ENCODE measurements at regions not wholly inside any gene's neighbourhood (a gene's known extent, or its start where the extent isn't known, plus 50 kb on each side); places are given as distances from the start of the nearest gene placed in this dataset.

GRCh38 chr16:63301349-63301748, 1265.1 kb upstream of the CDH8 start:
- intact Hi-C loops (cut with micrococcal nuclease) = no loop called here
- H3K27me3 Mint-ChIP-seq (ENCODE audit: low read depth) = no peaks in the 10 kb centered on the region
- DNase-seq = no peak
- H3K9me3 Mint-ChIP-seq = peaks cover 17% of the 10 kb centered on the region
- H3K36me3 Mint-ChIP-seq (ENCODE audit: low read depth) = no peaks in the 10 kb centered on the region
- no peaks in the 10 kb centered on the region for H3K4me1 Mint-ChIP-seq (ENCODE audit: low read depth)
- CTCF ChIA-PET = no interaction called here
- H3K27ac Mint-ChIP-seq = no peak overlapping the region
- H3K4me3 Mint-ChIP-seq = no peak overlapping the region

- no peak overlapping the region for H3K4me3 Mint-ChIP-seq
- H3K27me3 Mint-ChIP-seq (ENCODE audit: low read depth) = no peaks in the 10 kb centered on the region
- H3K4me1 Mint-ChIP-seq (ENCODE audit: low read depth) = no peaks in the 10 kb centered on the region
- CTCF ChIA-PET = no interaction called here
- H3K9me3 Mint-ChIP-seq = peaks cover 14% of the 10 kb centered on the region
- H3K27ac Mint-ChIP-seq = no peak overlapping the region
- intact Hi-C loops (cut with micrococcal nuclease) = no loop called here
- H3K36me3 Mint-ChIP-seq (ENCODE audit: low read depth) = no peaks in the 10 kb centered on the region
- DNase-seq = no peak
These were observed 1262.8 kb upstream of the CDH8 start for GRCh38 chr16:63298993-63299392.

DNA sequence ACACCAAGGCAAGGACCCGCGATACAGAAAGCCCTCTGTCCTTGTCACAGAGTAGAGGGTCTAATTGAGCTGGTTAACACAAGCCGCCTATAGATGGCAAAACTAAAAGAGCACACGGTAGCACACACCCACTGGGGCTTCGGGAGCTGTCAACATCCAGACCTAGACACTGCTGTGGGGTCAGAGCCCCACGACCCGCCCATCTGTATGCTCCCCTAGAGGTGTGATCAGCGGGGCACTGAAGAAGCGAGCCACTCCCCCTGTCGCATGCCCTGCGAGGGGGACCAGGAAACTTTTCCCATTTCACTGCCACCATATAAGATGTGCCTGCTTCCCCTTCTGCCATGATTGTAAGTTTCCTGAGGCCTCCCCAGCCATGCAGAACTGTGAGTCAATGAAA, 1255.8 kb upstream of the CDH8 start:
- H3K4me3 Mint-ChIP-seq = no peak overlapping the region
- DNase-seq = no peak
- no peaks in the 10 kb centered on the region for H3K36me3 Mint-ChIP-seq (ENCODE audit: low read depth)
- intact Hi-C loops (cut with micrococcal nuclease) = no loop called here
- H3K27ac Mint-ChIP-seq = no peak overlapping the region
- no peaks in the 10 kb centered on the region for H3K4me1 Mint-ChIP-seq (ENCODE audit: low read depth)
- H3K27me3 Mint-ChIP-seq (ENCODE audit: low read depth) = no peaks in the 10 kb centered on the region
- CTCF ChIA-PET = no interaction called here
- peaks cover 4% of the 10 kb centered on the region for H3K9me3 Mint-ChIP-seq

DNA sequence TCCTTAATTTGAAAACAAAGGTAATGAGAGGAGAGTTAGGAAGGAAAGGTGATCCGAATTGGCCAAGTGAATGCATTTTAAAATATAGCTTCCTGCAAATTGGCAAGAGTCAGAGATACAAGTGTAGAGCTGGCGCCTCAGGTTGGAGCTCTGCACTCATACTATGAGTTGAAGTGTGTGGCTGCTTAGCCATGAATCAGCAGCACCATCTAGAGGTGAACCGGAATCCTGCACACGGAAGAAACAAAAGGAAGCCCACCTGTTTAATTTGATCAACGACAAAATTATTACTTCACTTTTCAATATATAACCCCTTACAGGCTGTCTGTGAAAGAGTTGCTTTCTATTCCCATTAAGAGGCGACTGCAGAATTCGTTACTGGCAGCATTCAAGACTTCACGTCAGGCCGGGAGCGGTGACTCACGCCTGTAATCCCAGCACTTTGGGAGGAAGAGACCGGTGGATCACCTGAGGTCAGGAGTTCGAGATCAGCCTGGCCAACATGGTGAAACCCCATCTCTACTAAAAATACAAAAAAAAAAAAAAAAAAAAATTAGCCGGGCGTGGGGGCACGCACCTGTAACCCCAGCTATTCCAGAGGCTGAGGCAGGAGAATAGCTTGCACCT, 1253.7 kb upstream of the CDH8 start:
- intact Hi-C loops (cut with micrococcal nuclease) = no loop called here
- Mint-ChIP-seq H3K9me3 (peaks cover 5% of the 10 kb centered on the region), H3K4me1 (ENCODE audit: low read depth) (no peaks in the 10 kb centered on the region), H3K36me3 (ENCODE audit: low read depth) (no peaks in the 10 kb centered on the region), H3K27ac (no peak overlapping the region), H3K27me3 (ENCODE audit: low read depth) (no peaks in the 10 kb centered on the region), H3K4me3 (no peak overlapping the region)
- peak; percentile 19 for DNase-seq
- CTCF ChIA-PET = interaction anchor here (0.6 kb wide), 1 partner anchor 859 kb away, joined by 4 read pairs; no protein-coding TSS in a partner anchor

DNA sequence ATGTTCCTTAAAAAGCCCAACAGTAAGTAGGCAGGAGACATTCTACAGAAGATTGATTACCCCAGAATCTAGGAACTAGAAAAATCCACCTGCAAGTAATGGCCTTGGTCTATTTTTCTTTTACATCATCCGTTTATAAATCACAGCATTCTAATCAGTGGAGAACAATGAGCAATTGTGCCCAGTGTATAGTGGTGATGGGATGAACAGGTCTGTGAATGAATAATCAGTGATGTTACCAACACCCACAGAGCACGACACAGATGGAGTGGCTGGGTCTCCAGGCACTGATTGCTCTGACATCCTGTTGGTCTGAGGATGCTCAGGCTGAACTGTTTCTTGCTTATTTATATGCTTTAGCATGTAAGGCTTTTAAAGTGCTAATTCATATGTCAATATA, 1251.2 kb upstream of the CDH8 start:
- no peaks in the 10 kb centered on the region for H3K4me1 Mint-ChIP-seq (ENCODE audit: low read depth)
- intact Hi-C loops (cut with micrococcal nuclease) = no loop called here
- peaks cover 1% of the 10 kb centered on the region for H3K9me3 Mint-ChIP-seq
- H3K27me3 Mint-ChIP-seq (ENCODE audit: low read depth) = no peaks in the 10 kb centered on the region
- no peak overlapping the region for H3K4me3 Mint-ChIP-seq
- no peaks in the 10 kb centered on the region for H3K36me3 Mint-ChIP-seq (ENCODE audit: low read depth)
- H3K27ac Mint-ChIP-seq = no peak overlapping the region
- CTCF ChIA-PET = no interaction called here
- no peak for DNase-seq

- CTCF ChIA-PET = no interaction called here
- intact Hi-C loops (cut with micrococcal nuclease) = no loop called here
- no peaks in the 10 kb centered on the region for H3K27me3 Mint-ChIP-seq (ENCODE audit: low read depth)
- H3K27ac Mint-ChIP-seq = no peak overlapping the region
- H3K4me1 Mint-ChIP-seq (ENCODE audit: low read depth) = no peaks in the 10 kb centered on the region
- peaks cover 9% of the 10 kb centered on the region for H3K9me3 Mint-ChIP-seq
- no peak overlapping the region for H3K4me3 Mint-ChIP-seq
- H3K36me3 Mint-ChIP-seq (ENCODE audit: low read depth) = no peaks in the 10 kb centered on the region
- no peak for DNase-seq
These were observed 1247.5 kb upstream of the CDH8 start for GRCh38 chr16:63283721-63284120.

DNA sequence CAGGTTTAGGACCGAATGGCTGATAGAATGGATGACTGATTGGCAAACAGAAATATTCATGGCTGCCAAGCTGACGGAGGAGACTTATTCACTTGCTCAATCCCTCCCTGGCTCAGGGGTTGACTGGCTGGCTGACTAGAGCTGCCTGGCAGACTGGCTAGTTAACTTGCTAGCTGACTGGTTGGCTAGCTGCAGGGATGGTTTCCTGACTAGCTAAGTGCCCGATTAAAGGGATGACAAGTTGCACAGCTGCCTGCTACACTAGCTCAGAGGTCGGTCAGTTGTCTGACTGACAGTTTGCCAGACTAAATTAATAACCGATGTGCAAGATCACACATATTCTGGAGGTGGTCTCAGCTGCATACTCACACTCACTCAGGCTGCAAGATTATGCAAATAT, 1208.4 kb upstream of the CDH8 start:
- Mint-ChIP-seq H3K27ac (no peak overlapping the region), H3K4me1 (ENCODE audit: low read depth) (no peaks in the 10 kb centered on the region)

GRCh38 chr16:63241497-63242028, 1205.3 kb upstream of the CDH8 start:
- H3K9me3 Mint-ChIP-seq = peaks cover 9% of the 10 kb centered on the region

More for the DNA sequence above, 1208.4 kb upstream of the CDH8 start:
- DNase-seq = no peak
- no peak overlapping the region for H3K4me3 Mint-ChIP-seq
- H3K27me3 Mint-ChIP-seq (ENCODE audit: low read depth) = no peaks in the 10 kb centered on the region
- intact Hi-C loops (cut with micrococcal nuclease) = no loop called here
- peaks cover 12% of the 10 kb centered on the region for H3K9me3 Mint-ChIP-seq
- no peaks in the 10 kb centered on the region for H3K36me3 Mint-ChIP-seq (ENCODE audit: low read depth)
- CTCF ChIA-PET = no interaction called here

GRCh38 chr16:63239065-63239570, 1202.9 kb upstream of the CDH8 start:
- no peak overlapping the region for H3K4me3 Mint-ChIP-seq
- no peaks in the 10 kb centered on the region for H3K36me3 Mint-ChIP-seq (ENCODE audit: low read depth)
- H3K27ac Mint-ChIP-seq = no peak overlapping the region
- H3K4me1 Mint-ChIP-seq (ENCODE audit: low read depth) = no peaks in the 10 kb centered on the region
- no peaks in the 10 kb centered on the region for H3K27me3 Mint-ChIP-seq (ENCODE audit: low read depth)
- CTCF ChIA-PET = no interaction called here
- DNase-seq = no peak
- intact Hi-C loops (cut with micrococcal nuclease) = no loop called here
- H3K9me3 Mint-ChIP-seq = peaks cover 12% of the 10 kb centered on the region

More at GRCh38 chr16:63241497-63242028, 1205.3 kb upstream of the CDH8 start:
- CTCF ChIA-PET = no interaction called here
- intact Hi-C loops (cut with micrococcal nuclease) = no loop called here
- no peaks in the 10 kb centered on the region for H3K4me1 Mint-ChIP-seq (ENCODE audit: low read depth)
- no peak overlapping the region for H3K4me3 Mint-ChIP-seq
- no peak for DNase-seq
- no peaks in the 10 kb centered on the region for H3K36me3 Mint-ChIP-seq (ENCODE audit: low read depth)
- no peak overlapping the region for H3K27ac Mint-ChIP-seq
- no peaks in the 10 kb centered on the region for H3K27me3 Mint-ChIP-seq (ENCODE audit: low read depth)

GRCh38 chr16:63230421-63231040, 1194.3 kb upstream of the CDH8 start:
- Mint-ChIP-seq H3K27ac (no peak overlapping the region), H3K4me3 (no peak overlapping the region), H3K27me3 (ENCODE audit: low read depth) (no peaks in the 10 kb centered on the region), H3K36me3 (ENCODE audit: low read depth) (no peaks in the 10 kb centered on the region), H3K4me1 (ENCODE audit: low read depth) (no peaks in the 10 kb centered on the region), H3K9me3 (peaks cover 18% of the 10 kb centered on the region)
- no peak for DNase-seq
- intact Hi-C loops (cut with micrococcal nuclease) = no loop called here
- CTCF ChIA-PET = no interaction called here

DNA sequence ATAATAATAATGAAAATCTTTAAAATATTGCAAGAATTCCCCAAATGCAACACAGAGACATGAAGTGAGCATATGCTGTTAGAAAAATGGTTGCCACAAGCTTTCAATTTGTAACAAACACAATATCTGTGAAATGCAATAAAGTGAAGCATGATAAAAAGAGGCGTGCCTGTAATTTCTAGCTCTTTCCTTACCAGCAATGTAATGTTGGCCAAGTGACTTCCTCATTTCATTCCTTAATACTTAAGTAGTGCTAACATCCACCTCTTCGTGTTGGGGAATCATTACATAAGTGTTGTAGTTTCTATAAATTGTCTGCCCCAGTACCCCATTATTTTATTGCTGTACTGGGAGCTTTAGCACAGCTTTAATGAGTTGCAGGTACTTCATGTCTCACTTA, 1192.0 kb upstream of the CDH8 start:
- H3K27ac Mint-ChIP-seq = no peak overlapping the region
- no peaks in the 10 kb centered on the region for H3K4me1 Mint-ChIP-seq (ENCODE audit: low read depth)
- no peaks in the 10 kb centered on the region for H3K36me3 Mint-ChIP-seq (ENCODE audit: low read depth)
- H3K27me3 Mint-ChIP-seq (ENCODE audit: low read depth) = no peaks in the 10 kb centered on the region
- H3K4me3 Mint-ChIP-seq = no peak overlapping the region
- H3K9me3 Mint-ChIP-seq = peaks cover 14% of the 10 kb centered on the region
- CTCF ChIA-PET = no interaction called here
- no peak for DNase-seq
- intact Hi-C loops (cut with micrococcal nuclease) = no loop called here

DNA sequence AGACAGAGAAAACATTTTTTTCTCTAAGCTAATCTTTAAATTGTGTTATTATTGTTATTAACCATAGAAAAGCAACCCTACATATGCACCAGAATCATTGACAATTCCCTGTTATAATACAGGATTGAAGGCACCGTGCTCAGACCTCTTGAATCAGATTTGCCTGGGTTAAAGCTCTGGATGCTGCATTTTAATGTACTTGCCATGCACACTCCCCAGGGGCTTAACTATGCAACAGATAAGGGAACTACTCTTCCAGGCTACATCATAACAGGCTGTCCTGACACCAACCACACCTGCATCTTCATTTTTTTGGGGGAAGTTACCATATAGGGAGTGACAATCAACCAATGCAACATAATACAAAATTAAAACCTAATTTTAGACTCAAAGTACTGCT, 1187.6 kb upstream of the CDH8 start:
- CTCF ChIA-PET = no interaction called here
- Mint-ChIP-seq H3K9me3 (peaks cover 10% of the 10 kb centered on the region), H3K27ac (no peak overlapping the region), H3K4me3 (no peak overlapping the region), H3K36me3 (ENCODE audit: low read depth) (no peaks in the 10 kb centered on the region), H3K4me1 (ENCODE audit: low read depth) (no peaks in the 10 kb centered on the region), H3K27me3 (ENCODE audit: low read depth) (no peaks in the 10 kb centered on the region)
- intact Hi-C loops (cut with micrococcal nuclease) = no loop called here
- DNase-seq = no peak

DNA sequence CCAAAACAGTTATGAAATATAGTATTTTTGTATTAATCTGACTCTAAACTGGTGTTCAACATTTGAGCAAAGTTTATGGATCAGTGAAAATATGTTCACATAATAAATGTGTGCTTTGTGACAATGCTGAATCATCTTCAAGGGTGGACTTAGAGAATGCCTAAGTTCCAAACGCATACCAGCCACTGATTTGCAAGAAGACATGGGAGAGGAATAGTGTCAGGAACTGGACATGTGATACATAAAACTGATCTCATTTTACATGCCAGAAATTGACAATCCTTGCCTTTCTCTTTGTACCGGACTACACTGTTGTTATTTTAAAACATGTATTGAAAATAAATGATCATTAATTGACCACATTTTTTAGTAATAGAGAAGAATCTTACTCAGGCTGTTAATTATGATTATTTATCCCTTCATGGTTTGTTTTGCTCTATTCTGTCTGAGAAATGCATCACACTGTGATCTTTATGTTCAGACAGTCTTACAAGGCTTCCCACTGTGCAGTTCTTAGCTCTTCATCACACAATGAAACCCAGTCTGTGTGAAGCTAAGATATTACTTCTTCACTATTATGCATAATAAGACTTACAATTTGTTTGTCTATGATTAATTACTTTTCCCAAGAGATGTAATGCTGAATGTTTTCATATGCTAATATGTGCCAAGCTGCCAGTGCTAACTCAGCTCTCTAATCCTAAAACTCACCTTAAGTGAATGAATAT, 1180.6 kb upstream of the CDH8 start:
- Mint-ChIP-seq H3K27ac (no peak overlapping the region), H3K27me3 (ENCODE audit: low read depth) (no peaks in the 10 kb centered on the region), H3K36me3 (ENCODE audit: low read depth) (no peaks in the 10 kb centered on the region), H3K9me3 (peaks cover 4% of the 10 kb centered on the region), H3K4me3 (no peak overlapping the region), H3K4me1 (ENCODE audit: low read depth) (no peaks in the 10 kb centered on the region)
- DNase-seq = no peak
- intact Hi-C loops (cut with micrococcal nuclease) = no loop called here
- CTCF ChIA-PET = no interaction called here
